MCF 10A (cell line): ENCODE measurements at regions not wholly inside any gene's neighbourhood (a gene's known extent, or its start where the extent isn't known, plus 50 kb on each side); places are given as distances from the start of the nearest gene placed in this dataset.
"Not testable (repeated sequence)": the region's sequence is repeated elsewhere in the genome, so short reads cannot be mapped to it uniquely, and the experiment has no call there.

ENCODE experiments used
- BruUV-seq: library from RNA; stranded (reverse); fragments of 400-500 nt; replicated peaks from 2 replicates; lab custom pipeline; 2021; lab: Mats Ljungman, UMichigan
- CTCF ChIA-PET: fragments of 300-600 bp; sonication (Branson Sonifier 250); formaldehyde crosslinking; extraction: SDS; loops from one replicate; lab custom pipeline; 2021; ENCODE audit warnings: antibody characterized with exemption, inconsistent platforms; lab: Yijun Ruan, JAX
- POLR2A ChIA-PET: fragments of 300-600, 350-650 bp; sonication (Branson Sonifier 250); formaldehyde crosslinking; extraction: SDS; loops from one replicate; lab custom pipeline; 2020; ENCODE audit warnings: antibody characterized with exemption, inconsistent platforms; lab: Yijun Ruan, JAX
- DNase-seq: peaks from one replicate; pipeline ENCODE4 v3.0.0-alpha.2; 2018; ENCODE audit not compliant: unreplicated experiment
- H3K27ac Mint-ChIP-seq: one replicate; pipeline ENCODE4 v1.8.0; 2022; ENCODE audit warnings: mild to moderate bottlenecking, low read depth, mixed read lengths; ENCODE audit not compliant: unreplicated experiment
- H3K27me3 Mint-ChIP-seq: one replicate; pipeline ENCODE4 v1.8.0; 2022; ENCODE audit warnings: mixed read lengths; ENCODE audit not compliant: insufficient read depth, unreplicated experiment
- H3K36me3 Mint-ChIP-seq: one replicate; pipeline ENCODE4 v1.8.0; 2022; ENCODE audit warnings: mild to moderate bottlenecking, moderate library complexity, mixed read lengths; ENCODE audit not compliant: insufficient read depth, unreplicated experiment
- H3K4me1 Mint-ChIP-seq: one replicate; pipeline ENCODE4 v1.8.0; 2022; ENCODE audit warnings: mixed read lengths; ENCODE audit not compliant: insufficient read depth, unreplicated experiment
- H3K4me3 Mint-ChIP-seq: one replicate; pipeline ENCODE4 v1.8.0; 2022; ENCODE audit warnings: mild to moderate bottlenecking, moderate library complexity, mixed read lengths; ENCODE audit not compliant: unreplicated experiment
- H3K9me3 Mint-ChIP-seq: one replicate; pipeline ENCODE4 v1.8.0; 2022; ENCODE audit warnings: mixed read lengths; ENCODE audit not compliant: unreplicated experiment
- intact Hi-C: fragments of 100-400 bp; cut with micrococcal nuclease; formaldehyde crosslinking; loops from 2 replicates; pipeline ENCODE4 v1.14.1; 2022

DNA sequence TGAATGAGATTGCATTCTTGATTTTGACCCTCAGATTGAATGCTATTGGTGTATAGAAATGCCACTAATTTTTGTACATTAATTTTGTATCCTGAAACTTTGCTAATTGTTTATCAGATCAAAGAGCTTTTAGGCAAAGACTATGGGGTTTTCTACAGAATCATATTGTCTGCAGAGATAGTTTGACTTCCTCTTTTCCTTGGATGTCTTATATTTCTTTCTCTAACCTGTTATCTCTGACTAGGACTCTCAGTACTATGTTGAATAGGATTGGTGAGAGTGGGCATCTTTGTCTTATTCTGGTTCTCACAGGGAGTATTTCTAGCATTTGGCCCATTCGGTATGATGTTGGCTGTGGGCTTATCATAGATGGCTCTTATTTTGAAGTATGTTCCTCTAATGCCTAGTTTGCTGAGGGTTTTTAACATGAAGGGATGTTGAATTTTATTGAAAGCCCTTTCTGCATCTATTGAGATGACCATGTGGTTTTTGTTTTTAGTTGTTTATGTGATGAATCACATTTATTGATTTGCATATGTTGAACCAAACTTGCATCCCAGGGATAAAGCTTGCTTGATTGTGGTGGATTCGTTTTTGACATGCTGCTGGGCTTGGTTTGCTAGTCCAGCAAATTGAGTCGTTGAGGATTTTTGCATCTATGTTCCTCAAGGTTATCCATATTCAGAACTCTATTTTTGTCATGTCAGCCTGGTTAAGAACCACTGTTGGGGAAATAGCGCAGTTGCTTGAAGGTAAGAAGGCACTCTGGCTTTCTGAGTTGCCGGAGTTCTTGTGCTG lies 85.8 kb upstream of the NOTCH2NLA start:
- CTCF ChIA-PET, BruUV-seq, H3K27me3 Mint-ChIP-seq, POLR2A ChIA-PET, intact Hi-C loops, H3K27ac Mint-ChIP-seq, DNase-seq, H3K9me3 Mint-ChIP-seq, H3K36me3 Mint-ChIP-seq, H3K4me1 Mint-ChIP-seq, H3K4me3 Mint-ChIP-seq: not testable (repeated sequence)

DNA sequence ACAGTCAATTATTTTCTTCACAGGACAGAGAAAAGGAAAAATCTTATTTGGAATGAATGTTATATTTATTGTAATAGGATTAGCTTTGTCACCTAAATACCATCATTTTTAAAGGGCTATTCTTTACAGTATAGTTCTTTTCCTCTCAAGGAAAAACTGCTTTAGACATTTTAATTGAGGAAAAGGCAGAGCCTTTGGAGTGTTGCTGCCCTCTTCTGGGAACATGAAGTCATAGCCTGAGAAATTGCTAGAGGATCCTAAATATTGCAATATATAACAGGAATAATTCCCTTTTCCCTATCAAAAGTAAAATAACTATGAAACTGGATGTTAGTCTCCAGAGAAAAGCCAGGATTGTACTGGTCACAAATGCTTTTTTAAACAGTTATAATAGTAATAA lies 81.8 kb upstream of the NOTCH2NLA start:
- H3K36me3 Mint-ChIP-seq, result not testable (repeated sequence)

DNA sequence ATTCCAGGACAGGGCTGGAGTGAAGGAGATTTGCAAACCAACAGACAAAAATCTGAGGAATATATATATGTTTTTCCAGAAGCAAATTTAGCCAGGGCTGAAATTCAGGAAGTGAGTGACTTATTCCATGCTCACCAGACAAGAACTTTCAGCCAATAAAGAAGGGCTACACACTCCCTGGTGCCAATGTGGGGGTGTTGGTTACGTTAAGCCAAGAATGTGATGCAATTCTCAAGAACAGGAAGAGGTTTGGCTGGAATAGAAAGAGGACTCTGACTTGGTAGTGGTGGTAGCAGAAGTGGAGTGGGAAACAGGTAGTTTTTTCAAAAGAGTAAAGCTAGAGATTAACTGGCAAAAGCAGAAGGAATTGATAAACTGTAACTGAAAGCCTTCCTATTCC lies 80.6 kb upstream of the NOTCH2NLA start:
- BruUV-seq, H3K36me3 Mint-ChIP-seq, DNase-seq, H3K4me3 Mint-ChIP-seq, H3K27me3 Mint-ChIP-seq, POLR2A ChIA-PET, H3K9me3 Mint-ChIP-seq, CTCF ChIA-PET, H3K4me1 Mint-ChIP-seq, H3K27ac Mint-ChIP-seq, intact Hi-C loops: not testable (repeated sequence)

More for the DNA sequence above, 81.8 kb upstream of the NOTCH2NLA start:
- H3K27me3 Mint-ChIP-seq, H3K9me3 Mint-ChIP-seq, CTCF ChIA-PET, POLR2A ChIA-PET, H3K4me3 Mint-ChIP-seq, DNase-seq, H3K27ac Mint-ChIP-seq, H3K4me1 Mint-ChIP-seq, intact Hi-C loops, BruUV-seq: not testable (repeated sequence)

DNA sequence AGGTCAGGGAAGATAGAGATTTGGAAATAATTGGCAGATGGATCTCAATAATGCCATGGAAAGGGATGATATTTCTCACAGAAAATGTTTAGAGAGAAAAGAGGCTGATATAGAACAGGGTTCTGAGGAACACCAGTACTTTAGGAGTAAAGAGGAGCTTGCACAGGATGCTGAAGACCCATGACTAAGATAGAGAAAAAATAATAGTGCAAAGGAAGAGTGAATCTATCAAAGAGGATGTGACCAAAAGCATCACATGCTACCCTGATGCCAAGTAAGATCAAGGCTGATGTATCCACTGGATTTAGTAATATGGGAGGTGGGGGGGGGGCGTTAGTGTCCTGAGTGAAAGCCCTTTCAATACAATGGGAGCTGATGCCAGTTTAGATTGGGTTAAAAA lies 80.1 kb upstream of the NOTCH2NLA start:
- H3K36me3 Mint-ChIP-seq, CTCF ChIA-PET, DNase-seq, H3K4me3 Mint-ChIP-seq, H3K9me3 Mint-ChIP-seq, H3K27ac Mint-ChIP-seq, H3K27me3 Mint-ChIP-seq, POLR2A ChIA-PET, intact Hi-C loops, H3K4me1 Mint-ChIP-seq: not testable (repeated sequence)
- TSS peak; percentile 54 for BruUV-seq

DNA sequence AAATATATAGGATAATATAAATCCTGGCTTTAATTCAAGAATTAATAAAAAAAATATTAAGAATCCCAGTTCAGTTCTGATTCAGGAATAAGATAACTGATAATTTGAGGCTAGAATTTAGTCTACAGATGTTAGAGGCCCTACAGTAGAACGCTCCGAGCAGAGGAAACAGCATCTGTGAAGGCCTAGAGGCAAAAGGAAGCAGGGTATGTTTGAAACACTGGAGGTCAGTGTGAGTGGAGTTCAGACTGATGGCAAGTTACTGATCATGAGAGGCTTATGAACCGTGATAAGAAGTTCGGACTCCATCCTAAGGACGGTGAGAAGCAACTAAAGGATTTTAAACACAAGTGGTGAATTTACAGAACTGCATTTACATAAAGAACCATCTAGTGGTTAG lies 79.3 kb upstream of the NOTCH2NLA start:
- H3K27ac Mint-ChIP-seq, H3K4me1 Mint-ChIP-seq, CTCF ChIA-PET, H3K9me3 Mint-ChIP-seq, H3K4me3 Mint-ChIP-seq, H3K27me3 Mint-ChIP-seq, DNase-seq, H3K36me3 Mint-ChIP-seq, BruUV-seq, intact Hi-C loops, POLR2A ChIA-PET: not testable (repeated sequence)

DNA sequence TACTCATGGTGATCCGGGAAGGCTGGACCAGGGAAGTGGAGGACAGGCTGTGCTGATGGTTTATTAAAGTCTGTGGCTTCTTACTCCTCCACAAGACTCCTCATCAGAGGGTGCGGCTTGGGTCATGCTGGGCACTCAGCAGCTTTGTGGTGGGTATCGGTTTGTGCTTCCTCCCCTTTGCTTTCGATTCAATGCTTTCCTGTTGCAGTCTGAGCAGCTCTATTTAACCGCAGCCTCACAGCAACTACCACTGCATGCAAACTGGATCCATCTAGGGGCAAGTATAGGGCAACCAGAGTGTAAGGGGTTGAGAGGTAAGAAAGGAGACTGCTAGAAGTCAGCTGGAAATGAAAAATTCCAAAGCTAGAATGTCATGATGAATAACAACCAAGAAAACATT lies 78.8 kb upstream of the NOTCH2NLA start:
- H3K4me1 Mint-ChIP-seq, H3K27ac Mint-ChIP-seq, H3K36me3 Mint-ChIP-seq, POLR2A ChIA-PET, H3K27me3 Mint-ChIP-seq, CTCF ChIA-PET, intact Hi-C loops, BruUV-seq, DNase-seq, H3K4me3 Mint-ChIP-seq, H3K9me3 Mint-ChIP-seq: not testable (repeated sequence)

DNA sequence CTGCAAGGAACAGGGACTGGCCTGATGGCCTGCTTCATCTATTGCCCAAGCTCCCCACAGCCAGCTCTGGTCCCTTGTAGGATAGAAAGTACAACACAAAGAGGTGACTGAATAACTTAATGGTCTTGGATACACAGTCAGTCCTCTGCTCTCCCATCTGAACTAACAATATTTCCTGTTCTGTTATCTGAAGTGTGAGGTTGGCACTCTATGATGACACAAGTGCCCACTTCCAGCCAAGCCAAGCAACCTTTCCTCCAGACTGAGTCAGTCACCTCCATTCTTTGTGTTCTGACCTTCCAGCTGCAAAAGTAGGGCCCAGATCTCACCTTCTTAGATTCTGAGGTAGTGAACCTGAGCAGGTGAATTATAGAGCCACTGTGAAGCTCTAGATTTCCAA lies 77.8 kb upstream of the NOTCH2NLA start:
- BruUV-seq, H3K36me3 Mint-ChIP-seq, H3K4me3 Mint-ChIP-seq, DNase-seq, H3K27ac Mint-ChIP-seq, H3K27me3 Mint-ChIP-seq, H3K9me3 Mint-ChIP-seq, CTCF ChIA-PET, POLR2A ChIA-PET, intact Hi-C loops, H3K4me1 Mint-ChIP-seq: not testable (repeated sequence)

DNA sequence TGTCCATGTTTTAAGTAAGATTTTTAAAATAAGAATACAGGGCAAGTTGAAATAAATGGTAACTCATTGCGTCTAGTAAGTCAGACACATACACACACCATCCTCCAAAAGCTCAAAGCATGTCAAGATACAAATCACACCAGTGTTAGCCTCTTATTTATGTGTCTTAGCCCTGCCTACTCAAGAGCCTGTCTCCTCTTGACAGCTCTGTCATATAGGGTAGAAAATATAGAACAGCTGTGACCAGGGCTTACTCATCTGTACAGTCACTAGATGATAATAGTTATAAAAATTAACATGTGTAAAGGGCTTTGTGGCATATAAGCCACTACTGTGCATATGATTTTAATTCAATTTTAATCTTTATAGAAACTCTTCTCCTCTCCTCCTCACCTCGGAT lies 76.6 kb upstream of the NOTCH2NLA start:
- POLR2A ChIA-PET, DNase-seq, CTCF ChIA-PET, H3K9me3 Mint-ChIP-seq, H3K27me3 Mint-ChIP-seq, H3K4me3 Mint-ChIP-seq, H3K27ac Mint-ChIP-seq, H3K36me3 Mint-ChIP-seq, BruUV-seq, intact Hi-C loops, H3K4me1 Mint-ChIP-seq: not testable (repeated sequence)

DNA sequence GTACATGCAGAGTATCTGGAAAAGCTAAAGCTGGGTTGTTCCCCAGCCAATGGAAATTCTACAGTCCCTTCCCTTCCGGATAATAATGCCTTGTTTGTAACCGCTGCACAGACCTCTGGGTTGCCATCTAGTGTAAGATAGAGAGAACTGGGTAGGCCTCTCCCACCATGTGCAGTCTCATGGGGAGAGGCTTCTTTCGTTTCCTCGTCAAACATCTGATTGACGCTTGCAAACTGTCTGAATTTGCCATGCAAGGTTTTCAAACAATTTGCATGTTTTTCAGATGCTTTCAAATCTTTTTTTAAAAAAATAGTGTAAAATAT lies 69.7 kb upstream of the NOTCH2NLA start:
- H3K27ac Mint-ChIP-seq, H3K9me3 Mint-ChIP-seq, CTCF ChIA-PET, intact Hi-C loops, DNase-seq, POLR2A ChIA-PET, BruUV-seq, H3K4me3 Mint-ChIP-seq, H3K36me3 Mint-ChIP-seq, H3K27me3 Mint-ChIP-seq, H3K4me1 Mint-ChIP-seq: not testable (repeated sequence)
